HG02571 (cell line): ENCODE measurements at regions not wholly inside any gene's neighbourhood (a gene's known extent, or its start where the extent isn't known, plus 50 kb on each side); places are given as distances from the start of the nearest gene placed in this dataset.

Experiments
- ATAC-seq: cut with Tn5 transposase; IDR thresholded peaks from one replicate; pipeline ENCODE4 v1.9.1; 2021; ENCODE audit warnings: mild to moderate bottlenecking, moderate library complexity; ENCODE audit not compliant: unreplicated experiment

GRCh38 chr1:105684714-105685113 lies 1371.8 kb upstream of the PRMT6 start:
- no peak for ATAC-seq

- ATAC-seq = no peak
These were observed 1370.4 kb upstream of the PRMT6 start for GRCh38 chr1:105686026-105686425.

GRCh38 chr1:105686874-105687690 lies 1369.4 kb upstream of the PRMT6 start:
- ATAC-seq = no peak

- ATAC-seq = no peak
These were observed 1355.8 kb upstream of the PRMT6 start for GRCh38 chr1:105700723-105701122.

GRCh38 chr1:105724286-105724685 lies 1332.2 kb upstream of the PRMT6 start:
- no peak for ATAC-seq

- no peak for ATAC-seq
These were observed 1325.8 kb upstream of the PRMT6 start for GRCh38 chr1:105730701-105731100.

- no peak for ATAC-seq
These were observed 1320.1 kb upstream of the PRMT6 start for GRCh38 chr1:105736349-105736748.

GRCh38 chr1:105779727-105780126 lies 1276.7 kb upstream of the PRMT6 start:
- no peak for ATAC-seq

GRCh38 chr1:105785021-105785420 lies 1271.5 kb upstream of the PRMT6 start:
- ATAC-seq = no peak

GRCh38 chr1:105793536-105794146 lies 1262.8 kb upstream of the PRMT6 start:
- ATAC-seq = peak; percentile 65

GRCh38 chr1:105795741-105796140 lies 1260.7 kb upstream of the PRMT6 start:
- no peak for ATAC-seq

GRCh38 chr1:105830571-105831146 lies 1225.8 kb upstream of the PRMT6 start:
- no peak for ATAC-seq

GRCh38 chr1:105838071-105838470 lies 1218.4 kb upstream of the PRMT6 start:
- ATAC-seq = no peak

GRCh38 chr1:105865546-105865945 lies 1190.9 kb upstream of the PRMT6 start:
- no peak for ATAC-seq

GRCh38 chr1:105872817-105873216 lies 1183.7 kb upstream of the PRMT6 start:
- no peak for ATAC-seq

- ATAC-seq = peak; percentile 59
These were observed 1181.9 kb upstream of the PRMT6 start for GRCh38 chr1:105874621-105875020.

GRCh38 chr1:105886309-105886708 lies 1170.2 kb upstream of the PRMT6 start:
- ATAC-seq = no peak

- ATAC-seq = no peak
These were observed 1165.2 kb upstream of the PRMT6 start for GRCh38 chr1:105891308-105891707.

GRCh38 chr1:105894006-105894405 lies 1162.5 kb upstream of the PRMT6 start:
- ATAC-seq = no peak

GRCh38 chr1:105909811-105910210 lies 1146.7 kb upstream of the PRMT6 start:
- no peak for ATAC-seq

- ATAC-seq = no peak
These were observed 1142.1 kb upstream of the PRMT6 start for GRCh38 chr1:105914403-105914802.

GRCh38 chr1:105934806-105935205 lies 1121.7 kb upstream of the PRMT6 start:
- ATAC-seq = no peak
